HG02938 (cell line): ENCODE measurements at regions not wholly inside any gene's neighbourhood (a gene's known extent, or its start where the extent isn't known, plus 50 kb on each side); places are given as distances from the start of the nearest gene placed in this dataset.

Experiments
- ATAC-seq: cut with Tn5 transposase; IDR thresholded peaks from one replicate; pipeline ENCODE4 v1.9.1; 2021; ENCODE audit warnings: mild to moderate bottlenecking, moderate library complexity; ENCODE audit not compliant: unreplicated experiment

- ATAC-seq, result no peak
These were observed 782.2 kb downstream of the ARAP2 start for GRCh38 chr4:35461931-35462659.

DNA sequence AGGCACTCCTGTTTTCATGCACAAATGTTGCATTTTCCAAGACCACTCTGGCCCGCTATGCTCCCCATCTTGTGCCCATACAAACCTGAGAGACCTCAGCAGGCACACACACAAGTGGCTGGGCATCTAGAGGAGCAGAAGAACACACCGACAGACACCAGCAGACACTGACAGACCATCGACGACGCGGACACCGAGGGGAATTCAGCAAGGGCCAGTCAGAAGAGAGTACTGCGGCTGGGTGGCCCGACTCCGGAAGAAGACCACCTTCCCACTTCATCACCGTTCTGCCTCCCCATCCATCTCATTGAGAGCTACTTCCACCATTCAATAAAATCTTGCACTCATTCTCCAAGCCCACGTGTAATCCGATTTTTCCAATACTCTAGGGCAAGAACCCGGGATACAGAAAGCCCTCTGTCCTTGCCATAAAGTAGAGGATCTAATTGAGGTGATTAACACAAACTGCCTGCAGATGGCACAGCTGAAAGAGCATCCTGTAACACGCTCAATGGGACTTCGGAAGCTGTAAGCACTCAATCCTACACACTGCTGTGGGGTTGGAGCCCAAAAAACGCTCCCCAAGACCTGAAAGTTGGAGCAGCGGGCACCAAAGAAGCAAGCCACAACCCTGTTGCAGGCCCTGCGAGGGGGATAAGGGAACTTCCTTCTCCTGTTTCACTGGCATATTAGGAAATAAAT lies 780.9 kb downstream of the ARAP2 start:
- no peak for ATAC-seq

- ATAC-seq, result no peak
These were observed 779.3 kb downstream of the ARAP2 start for GRCh38 chr4:35464964-35465528.

DNA sequence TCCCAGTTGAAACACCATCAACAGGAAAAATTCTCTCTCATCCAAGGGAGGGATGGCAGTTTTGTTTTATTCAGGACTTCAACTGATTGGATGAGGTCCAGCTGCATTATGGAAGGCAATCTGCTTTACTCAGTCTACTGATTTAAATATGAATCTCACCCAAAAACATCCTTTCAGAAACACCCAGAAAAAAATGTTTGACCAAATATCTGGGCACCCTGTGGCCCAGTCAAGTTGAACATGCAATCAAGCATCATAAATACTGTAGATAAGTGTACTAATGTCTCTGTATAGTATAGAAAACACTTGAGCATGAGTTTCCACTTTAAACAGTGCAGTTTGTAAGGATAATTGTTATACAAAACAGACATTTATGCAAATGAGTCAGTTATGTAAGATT lies 753.2 kb downstream of the ARAP2 start:
- no peak for ATAC-seq

GRCh38 chr4:35493977-35494376 lies 750.3 kb downstream of the ARAP2 start:
- ATAC-seq, result no peak

GRCh38 chr4:35494955-35495354 lies 749.4 kb downstream of the ARAP2 start:
- no peak for ATAC-seq

DNA sequence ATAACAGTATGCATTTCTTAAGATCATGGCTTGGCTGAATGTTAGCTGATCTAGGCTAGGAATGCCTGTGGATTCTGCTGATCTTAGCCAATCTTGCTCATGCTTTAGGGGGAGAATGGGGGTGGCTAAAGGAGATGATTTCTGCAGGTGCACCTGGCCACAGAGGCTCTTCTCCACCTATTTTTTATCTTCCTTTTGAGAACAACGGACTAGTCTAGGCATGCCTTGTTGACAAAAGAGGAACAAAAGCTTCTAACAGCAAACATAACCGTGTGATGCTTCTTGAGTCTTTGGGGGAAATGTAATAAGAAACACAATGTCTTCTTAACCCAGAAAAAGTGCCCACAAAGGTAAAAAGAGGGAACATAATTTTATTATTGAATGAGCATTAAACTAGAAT lies 743.5 kb downstream of the ARAP2 start:
- ATAC-seq, result no peak

DNA sequence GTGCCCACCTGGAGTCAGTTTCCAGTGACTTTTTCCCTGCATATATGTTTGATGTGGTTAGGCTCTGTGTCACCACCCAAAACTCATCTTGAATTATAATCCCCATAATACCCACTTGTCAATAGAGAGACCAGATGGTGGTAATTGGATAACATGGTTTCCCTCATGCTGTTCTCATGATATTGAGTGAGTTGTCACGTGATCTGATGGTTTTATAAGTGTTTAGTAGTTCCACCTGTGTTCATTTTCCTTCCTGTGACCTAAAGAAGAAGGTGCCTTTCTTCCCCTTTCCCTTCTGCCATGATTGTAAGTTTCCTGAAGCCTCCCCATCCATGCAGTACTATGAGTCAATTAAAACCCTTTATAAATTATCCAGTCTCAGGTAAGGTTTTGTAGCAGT lies 740.9 kb downstream of the ARAP2 start:
- no peak for ATAC-seq

DNA sequence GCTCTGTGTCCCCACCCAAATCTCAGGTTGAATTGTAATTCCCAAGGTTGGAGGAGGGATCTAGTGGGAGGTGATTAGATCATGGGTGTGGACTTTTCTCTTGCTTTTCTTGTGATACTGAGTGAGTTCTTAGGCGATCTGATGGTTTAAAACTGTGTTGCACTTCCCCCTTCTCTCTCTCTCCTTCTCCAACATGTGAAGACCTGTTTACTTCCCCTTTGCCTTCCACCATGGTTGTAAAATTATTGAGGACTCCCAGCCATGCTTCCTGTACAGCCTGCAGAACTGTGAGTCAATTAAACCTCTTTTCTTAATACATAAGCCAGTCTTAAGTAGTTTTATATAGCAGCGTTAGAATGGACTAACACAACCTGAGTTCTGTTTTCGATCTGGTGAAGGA lies 738.2 kb downstream of the ARAP2 start:
- ATAC-seq, result no peak

GRCh38 chr4:35511851-35512250 lies 732.5 kb downstream of the ARAP2 start:
- ATAC-seq, result no peak

GRCh38 chr4:35516102-35516501 lies 728.2 kb downstream of the ARAP2 start:
- no peak for ATAC-seq

DNA sequence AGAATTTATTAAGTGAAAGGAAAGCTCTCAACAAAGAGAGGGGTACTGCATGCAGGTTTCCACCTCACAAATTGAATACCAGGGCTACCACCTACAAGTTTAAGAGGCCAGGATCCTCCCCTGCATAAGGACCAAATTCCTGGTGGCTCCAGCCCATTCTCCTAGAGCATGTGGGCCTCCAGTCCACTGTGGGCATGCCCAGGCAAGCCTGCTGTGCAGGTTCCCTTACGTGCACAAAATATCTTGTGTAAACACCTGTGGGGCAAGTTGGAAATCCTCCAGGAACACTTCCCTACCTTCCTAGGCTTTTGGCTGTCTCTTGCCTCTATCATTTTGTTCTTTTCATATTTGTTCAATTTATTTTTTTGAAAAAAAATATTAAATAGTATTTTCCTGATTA lies 724.3 kb downstream of the ARAP2 start:
- ATAC-seq, result no peak

GRCh38 chr4:35521682-35522081 lies 722.6 kb downstream of the ARAP2 start:
- no peak for ATAC-seq

DNA sequence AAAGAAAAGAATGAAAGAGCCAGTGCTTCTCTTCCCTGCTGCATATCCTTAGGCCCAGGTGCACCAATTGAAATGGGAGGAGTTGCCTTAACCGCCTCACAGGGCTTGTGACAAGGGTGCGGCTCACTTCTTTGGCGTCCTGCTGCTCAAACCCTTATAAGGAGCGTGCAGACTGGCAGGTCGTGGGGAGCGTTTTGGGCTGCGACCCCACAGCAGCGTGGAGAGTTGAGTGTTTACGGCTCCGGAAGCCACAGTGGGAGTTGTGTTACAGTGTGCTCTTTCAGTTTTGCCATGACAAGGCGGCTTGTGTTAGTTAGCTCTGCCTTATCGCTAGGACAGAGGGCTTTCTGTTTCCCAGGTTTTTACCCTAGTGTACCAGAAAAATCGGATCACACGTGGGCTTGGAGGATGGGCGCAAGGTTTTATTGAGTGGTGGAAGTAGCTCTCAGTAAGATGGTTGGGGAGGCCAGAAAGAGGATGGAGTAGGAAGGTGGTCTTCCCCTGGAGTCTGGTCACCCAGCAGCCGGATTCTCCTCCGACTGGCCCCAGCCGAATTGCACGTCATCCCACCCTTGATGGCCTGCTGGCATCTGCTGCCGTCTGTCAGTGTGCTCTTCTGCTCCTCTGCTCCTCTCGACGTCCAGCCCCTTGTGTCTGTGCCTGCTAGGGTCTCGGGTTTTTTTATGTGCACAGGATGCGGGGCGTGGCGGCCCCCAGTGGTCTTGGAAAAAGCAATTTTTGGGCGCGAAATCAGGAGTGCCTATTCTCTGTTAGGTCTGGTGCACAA lies 718.9 kb downstream of the ARAP2 start:
- ATAC-seq, result no peak

GRCh38 chr4:35526456-35526855 lies 717.9 kb downstream of the ARAP2 start:
- ATAC-seq, result no peak

- ATAC-seq, result no peak
These were observed 709.4 kb downstream of the ARAP2 start for GRCh38 chr4:35534962-35535361.

DNA sequence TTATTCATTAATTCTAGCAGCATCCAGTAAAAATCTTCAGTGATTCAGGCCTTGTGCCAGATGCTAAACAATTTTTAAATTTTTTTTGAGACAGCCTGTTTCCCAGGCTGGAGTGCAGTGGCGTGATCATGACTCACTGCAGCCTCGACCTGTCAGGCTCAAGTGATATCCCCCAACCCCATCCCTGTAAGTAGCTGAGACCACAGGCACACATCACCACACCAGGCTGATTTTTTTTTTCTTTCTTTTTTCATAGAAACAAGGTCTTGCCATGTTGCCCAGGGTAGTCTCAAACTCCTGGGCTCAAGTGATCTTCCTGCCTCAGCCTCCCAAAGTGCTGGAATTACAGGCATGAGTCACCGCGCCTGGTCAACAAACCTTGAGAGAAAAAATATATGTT lies 705.5 kb downstream of the ARAP2 start:
- ATAC-seq, result no peak

DNA sequence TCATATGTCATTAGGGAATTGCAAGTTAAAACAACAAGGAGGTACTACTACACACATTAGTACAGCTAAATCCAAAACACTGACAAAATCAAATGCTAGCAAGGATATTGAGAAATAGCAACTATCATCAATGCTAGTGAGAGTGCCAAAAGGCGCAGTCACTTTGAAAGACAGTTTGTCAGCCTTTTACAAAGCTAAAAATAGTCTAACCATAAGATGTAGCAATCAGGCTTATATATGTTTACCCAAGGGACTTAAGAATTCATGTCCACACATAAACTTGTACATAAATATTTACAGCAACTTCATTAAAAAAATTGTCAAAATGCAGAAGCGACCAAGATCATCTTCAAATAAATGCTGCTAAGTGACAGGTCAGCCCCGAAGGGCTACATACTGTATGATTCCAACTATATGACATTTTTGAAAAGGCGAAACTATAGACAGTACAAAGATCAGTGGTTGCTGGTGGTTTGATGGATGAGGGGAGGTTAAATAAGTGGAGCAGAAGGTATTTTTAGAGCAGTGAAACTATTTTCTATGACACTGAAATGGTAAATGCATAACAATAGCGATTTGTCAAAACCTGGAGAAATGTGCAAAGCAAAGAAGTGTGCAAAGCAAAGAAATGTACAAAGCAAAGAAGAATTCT lies 704.8 kb downstream of the ARAP2 start:
- ATAC-seq, result no peak

DNA sequence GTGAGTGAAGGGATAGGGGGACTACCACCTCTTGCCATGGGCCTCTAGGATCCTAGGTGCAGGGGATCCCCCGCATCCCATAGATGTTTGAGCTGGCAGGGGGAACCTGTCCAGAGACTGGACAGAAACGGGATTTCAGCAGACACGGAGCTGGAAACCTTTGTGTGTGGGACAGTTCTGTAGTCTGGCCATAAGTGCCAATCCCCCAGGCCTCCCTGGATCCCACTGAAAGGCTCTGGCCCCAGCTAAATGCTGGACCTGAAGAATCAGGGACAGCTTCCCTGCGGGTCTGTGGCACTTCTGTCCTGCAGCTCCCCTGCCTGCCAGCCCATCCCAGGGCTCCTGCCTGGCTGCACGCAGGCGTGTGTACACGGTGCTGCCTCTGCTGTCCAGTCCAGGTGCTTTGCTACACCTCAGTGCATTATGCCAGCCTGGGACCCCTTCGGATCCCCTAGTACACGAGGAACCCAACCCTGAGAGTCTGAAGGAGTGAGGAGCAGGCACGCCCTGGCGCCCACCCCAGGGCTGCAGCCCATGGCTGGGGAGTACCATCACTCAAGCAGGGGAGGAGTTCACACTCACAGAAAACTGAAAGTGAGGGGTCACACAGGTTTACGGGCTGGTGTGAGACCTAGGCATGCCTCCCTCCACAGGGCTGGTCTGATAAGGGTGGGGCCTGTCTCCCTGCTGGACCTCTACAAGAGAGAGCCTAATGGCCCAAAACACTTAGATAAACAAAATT lies 703.0 kb downstream of the ARAP2 start:
- ATAC-seq, result no peak

- ATAC-seq, result no peak
These were observed 702.5 kb downstream of the ARAP2 start for GRCh38 chr4:35541888-35542213.

DNA sequence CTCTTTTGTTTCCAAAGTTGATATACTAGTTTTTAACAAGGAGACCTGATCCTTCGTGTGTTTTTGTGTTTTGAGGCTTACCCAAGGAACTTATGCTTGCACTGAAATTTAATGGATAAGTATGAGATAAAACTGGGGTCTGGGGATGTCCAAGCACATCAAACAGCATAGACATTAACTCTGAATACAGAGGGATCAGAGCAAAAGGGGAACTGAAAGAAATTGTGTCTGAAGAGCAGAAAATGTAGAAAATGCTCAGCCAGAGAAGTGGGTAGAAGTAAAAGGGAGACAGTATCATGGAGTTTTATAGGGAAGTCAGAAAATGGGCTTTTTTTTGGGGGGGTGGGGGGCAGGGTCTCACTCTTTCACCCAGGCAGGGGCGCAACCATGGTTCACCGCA lies 695.4 kb downstream of the ARAP2 start:
- no peak for ATAC-seq
